GM03348 (cell line): ENCODE measurements at regions not wholly inside any gene's neighbourhood (a gene's known extent, or its start where the extent isn't known, plus 50 kb on each side); places are given as distances from the start of the nearest gene placed in this dataset.

Experiments used
- DNase-seq: peaks from one replicate; pipeline ENCODE4 v3.0.0; 2012; ENCODE audit warnings: low spot score

DNA sequence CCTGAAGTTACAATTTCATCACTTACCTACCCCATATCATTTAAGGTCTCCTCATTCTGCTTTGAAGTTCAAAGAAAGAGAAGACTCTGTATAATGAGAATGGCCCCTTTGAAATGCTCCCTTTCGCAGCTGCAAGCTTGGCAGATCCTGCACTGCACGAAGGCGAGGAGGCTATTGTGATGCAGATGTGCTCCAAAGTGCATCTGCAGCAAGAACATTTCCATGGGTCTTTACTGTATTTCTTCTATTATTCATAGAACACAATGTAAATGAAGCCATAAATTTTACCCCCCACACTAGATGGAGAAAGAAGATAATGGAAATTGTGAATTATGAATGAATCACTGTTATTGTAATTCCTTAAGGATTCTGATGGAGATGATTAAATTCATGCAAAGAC is 178.7 kb downstream of the CHD9NB start:
- no peak for DNase-seq

- DNase-seq, result no peak
Measured at GRCh38 chr16:52872731-52873130, 180.0 kb downstream of the CHD9NB start.

GRCh38 chr16:52871481-52871880 is 181.2 kb downstream of the CHD9NB start:
- no peak for DNase-seq

DNA sequence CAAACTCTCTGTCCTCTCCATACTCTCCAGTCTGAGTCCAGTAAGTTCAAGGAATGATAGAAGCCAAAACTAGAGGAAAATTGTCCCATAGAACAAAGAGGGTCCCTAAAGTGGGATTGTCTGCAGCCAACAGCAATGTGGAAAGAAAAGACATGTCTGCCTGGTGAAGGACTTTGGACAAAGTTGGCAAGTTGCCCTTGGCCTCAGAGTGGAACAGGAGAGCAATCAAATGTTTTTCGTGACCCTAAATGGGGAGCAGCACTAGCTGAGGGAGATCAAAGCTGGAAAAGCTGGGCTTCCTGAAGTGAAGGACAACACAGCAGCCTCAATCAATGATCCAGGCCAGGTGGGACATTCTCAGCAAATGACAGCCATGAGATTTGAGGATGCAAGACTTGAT is 183.5 kb downstream of the CHD9NB start:
- DNase-seq, result no peak

- DNase-seq, result no peak
Measured at GRCh38 chr16:52863000-52863399, 189.7 kb downstream of the CHD9NB start.

DNA sequence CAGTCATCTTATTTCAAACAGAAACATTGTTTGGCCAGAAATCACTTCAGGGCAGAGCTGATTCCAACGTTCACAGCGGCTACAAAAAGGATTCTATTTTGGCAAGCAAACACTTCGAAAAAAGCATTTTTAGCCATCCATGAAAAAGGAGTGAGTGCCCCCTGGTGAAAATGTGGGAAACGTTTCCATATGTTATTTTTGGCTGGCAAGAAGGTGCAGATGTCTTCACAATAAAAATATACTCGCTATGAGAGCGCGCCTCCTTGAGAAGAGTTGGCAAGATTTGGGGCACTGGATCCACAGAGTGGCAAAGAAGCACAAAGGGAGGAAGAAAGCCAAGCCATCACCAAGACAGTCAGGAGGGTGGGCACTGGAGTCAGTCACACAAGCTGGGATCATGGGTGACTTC is 191.1 kb downstream of the CHD9NB start:
- no peak for DNase-seq

GRCh38 chr16:52855463-52855862 is 197.2 kb downstream of the CHD9NB start:
- no peak for DNase-seq

GRCh38 chr16:52852978-52853377 is 199.7 kb downstream of the CHD9NB start:
- no peak for DNase-seq

DNA sequence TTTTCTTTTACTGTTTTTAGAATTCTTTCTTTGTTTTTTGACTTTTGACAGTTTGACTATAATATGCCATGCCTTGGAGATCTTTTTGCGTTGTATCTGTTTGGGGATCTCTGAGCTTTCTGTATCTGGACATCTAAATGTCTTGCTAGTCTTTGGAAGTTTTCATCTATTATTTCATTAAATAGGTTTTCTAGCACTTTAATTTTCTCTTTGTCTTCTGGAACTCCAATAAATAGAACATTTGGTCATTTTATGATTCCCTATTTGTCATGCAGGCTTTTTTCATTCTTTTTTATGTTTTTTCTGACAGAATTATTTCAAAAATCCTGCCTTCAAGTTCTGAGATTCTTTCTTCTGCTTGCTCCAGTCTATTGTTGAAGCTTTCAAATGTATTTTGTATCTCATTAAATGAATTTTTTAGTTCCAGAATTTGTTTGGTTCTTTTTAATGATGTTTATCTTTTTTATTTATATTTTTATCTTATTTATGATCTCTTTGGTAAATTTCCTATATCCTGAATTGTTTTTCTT is 201.4 kb downstream of the CHD9NB start:
- no peak for DNase-seq

- no peak for DNase-seq
Measured at GRCh38 chr16:52843381-52843780, 209.3 kb downstream of the CHD9NB start.

DNA sequence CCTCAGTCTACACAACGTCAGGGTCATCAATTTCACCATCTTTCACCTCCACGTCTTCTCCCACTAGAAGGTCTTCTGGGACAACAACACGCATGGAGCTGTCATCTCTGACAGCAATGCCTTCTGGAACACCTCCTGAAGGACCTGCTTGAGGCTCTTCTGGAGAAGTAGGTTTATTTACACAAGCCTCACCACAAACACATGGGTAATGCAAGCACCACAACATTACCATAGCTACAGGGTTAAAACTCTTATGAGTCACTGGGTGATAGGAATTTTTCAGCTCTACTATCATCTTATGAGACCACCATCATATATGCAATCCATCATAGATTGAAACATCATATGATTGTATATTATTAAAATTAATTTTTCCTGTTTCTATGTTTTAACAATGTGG is 215.4 kb downstream of the CHD9NB start:
- no peak for DNase-seq

DNA sequence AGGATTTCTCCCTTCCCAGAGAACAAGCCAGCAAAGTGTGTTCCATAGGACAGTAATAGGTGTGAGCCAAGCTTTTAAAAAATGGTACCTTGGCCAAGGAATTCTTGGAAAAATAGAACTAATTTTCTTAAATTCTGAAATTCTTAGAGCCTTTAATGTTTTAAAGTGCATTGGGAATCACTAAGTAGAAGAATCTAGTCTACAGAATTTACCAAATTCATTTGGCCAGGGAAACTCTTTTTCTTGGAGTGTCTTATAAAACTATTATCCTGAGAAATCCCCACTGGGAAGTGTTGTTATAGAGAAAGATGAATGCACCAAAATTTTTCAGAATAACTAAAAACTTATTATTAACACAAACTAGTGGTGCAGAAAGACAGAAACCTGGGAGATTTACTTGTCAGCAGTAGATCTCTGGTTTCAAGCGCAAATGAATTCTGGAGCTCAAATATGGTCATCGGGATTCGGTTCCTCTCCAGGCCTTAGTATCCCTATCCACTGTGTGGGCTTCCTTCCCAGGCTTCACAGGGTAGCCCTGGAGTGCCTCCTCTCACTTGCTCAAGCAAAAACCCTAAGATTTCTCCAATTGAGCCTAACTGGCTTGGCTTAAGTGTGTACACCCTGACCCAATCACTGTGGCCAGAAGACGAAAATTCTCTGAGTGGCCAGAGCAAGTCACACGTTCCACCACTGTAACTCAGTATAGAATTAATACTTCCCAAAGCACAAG is 217.8 kb downstream of the CHD9NB start:
- DNase-seq, result no peak

GRCh38 chr16:52832771-52833170 is 219.9 kb downstream of the CHD9NB start:
- DNase-seq, result no peak

- DNase-seq, result no peak
Measured at GRCh38 chr16:52827456-52827855, 225.2 kb downstream of the CHD9NB start.

- DNase-seq, result no peak
Measured at GRCh38 chr16:52825892-52826291, 226.8 kb downstream of the CHD9NB start.

DNA sequence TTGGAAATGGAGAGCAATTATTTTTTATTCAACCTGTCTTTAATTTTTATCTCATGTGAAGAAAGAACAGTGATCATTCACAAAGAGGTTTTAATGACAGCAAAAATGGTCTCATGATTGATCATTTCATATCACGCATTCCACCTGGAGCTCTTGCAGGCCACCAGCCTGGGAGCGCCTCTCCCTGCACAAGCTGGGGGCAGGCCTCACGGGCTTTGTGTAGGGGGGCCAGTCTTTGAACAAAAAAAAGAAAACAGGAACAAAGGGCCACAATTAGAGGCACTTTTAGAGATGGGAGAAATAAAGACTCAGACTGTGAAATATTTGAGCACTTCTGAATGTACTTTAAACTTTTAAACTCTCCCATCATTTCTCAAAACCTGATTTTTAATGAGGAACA is 232.9 kb downstream of the CHD9NB start:
- DNase-seq, result no peak

- DNase-seq, result no peak
Measured at GRCh38 chr16:52819405-52819804, 233.3 kb downstream of the CHD9NB start.

DNA sequence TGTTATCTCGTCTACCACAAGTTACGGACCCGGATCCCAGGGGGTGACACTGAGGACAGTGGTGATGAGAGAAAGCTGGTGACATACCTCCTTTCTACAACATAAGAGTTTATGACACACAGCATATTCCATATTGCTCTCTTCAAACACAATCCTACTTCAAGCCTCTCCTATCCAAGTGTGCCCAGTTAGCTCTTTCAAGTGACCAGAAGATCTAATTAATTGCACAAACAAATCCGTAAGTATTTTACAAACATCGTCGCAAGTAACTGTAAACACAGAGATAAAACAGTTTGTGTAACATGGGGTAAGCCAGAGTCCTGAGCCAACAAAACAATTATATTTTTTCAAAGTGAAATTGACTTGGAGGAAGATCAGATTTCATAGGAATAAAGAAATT is 235.0 kb downstream of the CHD9NB start:
- DNase-seq, result no peak

DNA sequence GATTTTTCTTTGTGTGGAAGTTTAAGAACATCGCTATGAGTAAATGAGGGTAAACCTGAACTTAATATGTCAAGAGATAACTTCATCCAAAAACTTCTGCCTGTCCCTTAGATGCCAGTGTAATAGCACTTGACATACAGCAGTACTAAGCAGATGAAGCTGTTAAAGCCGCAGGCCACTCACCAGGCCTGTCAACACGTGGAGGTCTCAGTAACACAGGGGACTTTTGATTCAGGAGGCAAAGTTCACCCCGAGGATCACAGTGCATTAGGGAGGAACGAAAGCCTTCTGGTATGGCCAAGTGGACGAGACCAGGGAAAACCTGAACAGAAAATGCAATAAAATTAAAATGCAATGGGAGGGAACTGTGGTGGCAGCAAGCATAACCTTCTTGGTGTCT is 235.7 kb downstream of the CHD9NB start:
- DNase-seq, result no peak

GRCh38 chr16:52812678-52813556 is 239.8 kb downstream of the CHD9NB start:
- DNase-seq, result no peak

DNA sequence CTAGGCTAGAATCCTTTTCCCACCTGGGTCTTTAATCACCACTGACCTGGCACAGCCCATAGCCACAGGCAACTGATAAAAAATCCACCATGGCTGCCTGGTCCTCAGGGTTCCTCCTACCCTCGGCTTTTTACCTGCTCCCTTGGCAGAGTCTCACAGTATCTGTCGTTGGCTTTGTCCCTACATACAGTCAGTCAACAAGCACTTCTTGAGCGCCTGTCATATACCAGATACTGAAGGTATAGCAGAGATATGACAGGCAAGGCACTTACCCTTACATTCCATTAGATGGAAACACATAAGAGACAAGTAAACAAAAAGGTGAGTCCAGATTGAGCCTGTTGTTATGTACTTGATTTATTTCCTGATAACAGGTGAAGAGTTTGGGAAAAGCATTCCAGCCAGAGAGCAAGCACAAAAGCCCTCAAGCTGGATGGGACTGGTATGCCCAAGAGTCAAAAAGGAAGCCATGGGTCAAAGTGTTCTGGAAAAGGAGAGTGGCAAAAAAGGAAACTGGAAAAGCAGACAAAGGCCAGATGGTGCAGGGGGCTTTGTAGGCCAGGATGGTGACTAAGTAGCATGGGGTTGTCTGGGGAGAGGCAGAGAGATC is 247.0 kb downstream of the CHD9NB start:
- DNase-seq, result no peak

- DNase-seq, result no peak
Measured at GRCh38 chr16:52800432-52800831, 252.3 kb downstream of the CHD9NB start.

DNA sequence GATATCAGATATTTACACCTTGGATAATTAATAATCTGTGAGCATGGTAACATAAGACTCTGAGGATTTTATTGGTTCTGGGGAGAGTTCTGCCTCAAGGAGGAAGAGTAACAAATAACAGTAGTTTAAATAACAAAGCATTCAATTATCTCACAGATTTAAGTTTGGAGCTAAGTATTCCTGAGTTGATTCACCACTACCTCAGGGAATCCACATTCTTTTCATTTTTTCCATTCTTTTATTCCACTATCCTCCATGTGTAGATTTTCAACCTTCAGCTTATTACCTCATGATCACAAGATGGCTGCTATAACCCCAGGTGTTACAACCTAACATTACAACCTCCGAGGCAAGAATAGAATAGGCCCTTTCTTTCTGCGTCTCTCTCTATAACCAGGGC is 252.2 kb upstream of the TOX3 start:
- no peak for DNase-seq
